GM21381 (cell line): ENCODE measurements at regions not wholly inside any gene's neighbourhood (a gene's known extent, or its start where the extent isn't known, plus 50 kb on each side); places are given as distances from the start of the nearest gene placed in this dataset.

ENCODE experiments used
- ATAC-seq: cut with Tn5 transposase; IDR thresholded peaks from one replicate; pipeline ENCODE4 v1.9.1; 2021; ENCODE audit warnings: mild to moderate bottlenecking, moderate library complexity; ENCODE audit not compliant: unreplicated experiment

DNA sequence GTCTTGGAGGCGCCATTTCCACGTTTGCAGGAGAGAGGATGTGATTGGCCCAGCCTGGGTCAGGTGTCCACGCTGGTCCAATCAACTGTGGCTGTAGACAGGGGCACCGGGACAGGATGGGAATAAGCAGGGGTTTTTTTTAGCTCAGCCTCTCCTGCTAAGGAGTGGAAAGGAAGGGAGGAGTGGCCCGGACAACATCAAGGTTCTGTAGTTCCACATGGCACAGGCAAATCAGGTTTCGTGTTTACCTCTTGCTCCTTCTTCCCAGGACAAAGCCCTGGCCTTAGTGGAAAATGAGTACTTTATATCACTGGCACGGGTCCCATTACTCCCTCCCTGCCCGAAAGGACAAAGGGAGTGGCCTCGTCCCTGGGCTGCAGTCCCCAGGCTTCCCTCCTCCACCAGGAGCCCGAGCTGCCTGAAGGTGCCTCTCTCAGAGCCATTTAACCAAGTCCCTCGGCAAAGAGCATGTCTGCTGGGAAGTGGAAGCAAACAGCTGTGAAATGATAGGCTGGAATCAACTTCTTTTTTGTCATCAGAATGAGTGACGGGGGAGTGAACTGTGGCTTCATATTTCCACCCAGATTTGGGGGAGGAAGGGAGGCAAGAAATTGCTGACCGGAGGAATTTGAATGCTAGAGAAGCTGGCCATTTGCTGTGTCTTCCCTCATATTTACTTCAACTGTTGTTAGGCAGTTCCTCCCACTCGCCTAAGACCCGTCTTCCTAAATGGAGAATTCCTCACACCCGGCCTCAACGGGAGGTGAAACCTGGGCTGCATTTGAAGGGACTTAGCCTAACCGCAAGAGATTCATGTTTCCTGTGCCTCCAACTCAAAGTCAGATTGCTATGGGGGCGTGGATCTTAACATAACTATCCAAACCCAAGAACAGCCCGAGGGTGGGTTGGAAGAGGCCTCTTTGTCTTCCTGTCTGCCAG is 84.9 kb upstream of the SLC44A3 start:
- ATAC-seq, result no peak

DNA sequence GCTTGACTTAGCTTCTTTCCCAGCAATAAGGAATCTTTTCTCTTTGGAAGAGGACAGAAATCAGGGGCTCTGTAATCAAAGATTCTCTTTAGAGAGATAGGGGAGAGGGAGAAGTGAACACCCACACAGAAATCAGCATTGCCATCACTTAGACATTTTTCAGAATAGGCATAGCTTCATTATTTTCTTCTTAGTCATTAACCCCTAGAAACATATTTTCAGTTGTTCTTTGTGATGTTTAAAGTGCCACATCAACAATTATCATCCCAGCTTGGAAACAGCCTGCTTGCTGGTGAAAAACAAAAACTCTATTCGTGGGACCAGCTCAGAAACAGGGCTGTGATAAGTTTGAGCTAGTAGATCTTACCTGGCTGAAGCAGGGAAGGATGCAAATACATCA is 88.3 kb upstream of the SLC44A3 start:
- ATAC-seq, result no peak

DNA sequence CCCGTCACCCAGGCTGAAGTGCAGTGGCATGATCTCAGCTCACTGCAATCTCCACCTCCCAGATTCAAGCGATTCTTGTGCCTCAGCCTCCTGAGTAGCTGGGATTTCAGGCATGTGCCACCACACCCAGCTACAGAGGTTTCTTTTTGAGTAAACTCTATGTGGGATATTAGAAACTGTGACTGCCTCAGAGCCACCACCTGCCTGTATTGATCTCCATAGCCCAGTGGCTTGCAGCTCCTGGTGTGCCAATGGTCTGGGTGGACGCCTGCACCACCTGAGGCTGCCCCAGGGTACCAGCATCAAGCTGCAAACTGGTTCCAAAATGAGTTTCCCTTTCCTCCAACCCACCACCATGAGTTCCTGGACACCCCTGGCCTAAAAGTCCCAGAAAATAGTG is 89.7 kb upstream of the SLC44A3 start:
- ATAC-seq, result no peak

DNA sequence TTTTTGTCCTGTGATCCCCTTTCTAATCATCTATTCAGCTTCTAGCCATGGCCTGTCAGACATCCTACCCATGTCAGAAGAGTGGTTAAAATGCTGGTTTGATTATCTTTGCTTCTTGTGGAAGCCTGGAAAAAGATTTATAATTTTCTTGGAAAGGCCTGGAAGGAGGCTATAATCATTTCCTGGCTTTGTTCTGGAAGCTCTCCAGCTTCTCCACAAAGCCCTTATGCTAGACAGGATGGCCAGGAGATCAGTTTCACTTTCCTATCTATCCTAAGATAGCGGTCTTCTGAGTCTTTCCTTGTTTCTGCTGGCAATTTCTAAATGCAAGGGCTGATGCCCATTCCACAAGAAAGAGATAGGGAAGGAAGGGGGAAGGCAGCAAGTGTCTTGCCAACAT is 90.9 kb upstream of the SLC44A3 start:
- ATAC-seq, result no peak

DNA sequence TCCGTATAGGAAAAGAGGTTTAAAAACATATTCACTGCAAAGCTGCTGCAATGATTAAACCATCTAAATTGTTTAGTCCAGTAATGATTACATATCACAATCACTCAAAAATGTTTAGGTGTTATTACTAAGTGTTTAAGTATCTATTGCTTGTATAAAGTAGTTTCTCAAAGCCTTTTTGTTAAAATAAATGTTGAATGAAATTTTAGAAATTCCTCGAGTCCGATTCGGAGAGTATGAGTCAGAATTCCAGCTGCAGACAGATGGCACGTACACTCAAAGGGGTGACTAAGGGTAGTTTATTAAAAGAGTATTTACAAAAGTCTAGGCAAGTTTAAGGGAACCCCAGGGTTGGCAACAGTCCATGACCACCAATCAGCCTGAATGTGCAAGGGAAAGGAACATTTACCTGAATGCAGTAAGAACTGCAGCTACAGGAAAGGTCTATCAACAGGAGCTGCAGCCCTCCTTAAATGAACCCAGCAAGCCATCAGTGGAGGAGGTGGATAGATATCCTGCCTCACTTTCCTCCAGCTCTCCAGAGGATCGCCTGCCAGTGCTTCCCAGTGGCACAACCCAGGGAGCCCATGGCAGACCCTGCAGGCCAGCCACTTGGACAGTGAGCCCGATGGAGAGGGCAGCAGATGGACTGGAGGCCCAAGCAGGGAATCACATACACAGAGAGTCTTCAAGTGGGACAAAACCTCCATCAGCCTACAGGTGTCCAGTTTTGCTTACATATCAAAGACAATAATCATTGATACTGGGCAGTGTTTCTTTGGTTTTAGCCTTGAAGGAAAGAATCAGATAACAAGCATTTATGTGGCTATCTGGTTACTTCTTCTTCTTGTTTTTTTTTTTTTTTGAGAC is 92.1 kb upstream of the SLC44A3 start:
- ATAC-seq, result no peak

DNA sequence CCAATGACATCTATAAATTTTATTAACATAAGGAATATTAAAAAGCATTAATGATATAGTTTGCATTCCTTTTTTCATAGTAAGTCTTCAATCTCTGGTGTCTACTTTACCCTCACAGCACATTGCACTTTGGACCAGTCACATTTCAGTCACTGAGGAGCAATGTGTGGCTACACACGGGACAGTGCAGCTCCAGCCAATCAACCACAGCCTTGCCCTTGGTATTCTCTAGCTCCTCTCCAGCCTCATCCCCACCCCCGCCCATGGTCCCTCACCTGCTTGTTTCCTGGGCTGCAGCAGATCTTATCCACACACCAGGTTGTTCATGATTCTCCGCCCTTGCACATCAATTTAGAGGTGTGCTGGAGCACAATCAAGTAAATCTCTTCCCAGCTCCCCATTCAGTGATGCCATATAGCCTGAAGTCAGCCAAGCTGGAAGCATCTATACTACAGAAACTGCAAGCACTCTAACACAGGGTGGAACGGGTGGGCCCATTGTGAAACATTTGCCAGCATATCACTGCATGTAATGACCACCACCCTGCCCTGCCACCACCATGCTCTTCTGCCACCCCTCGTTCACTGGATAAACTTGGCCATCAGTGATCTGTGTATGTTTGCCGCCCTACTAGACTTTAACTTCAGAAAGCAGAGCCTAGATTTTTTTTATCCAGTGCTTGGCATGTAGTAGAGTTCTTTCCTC is 93.0 kb upstream of the SLC44A3 start:
- ATAC-seq, result no peak

DNA sequence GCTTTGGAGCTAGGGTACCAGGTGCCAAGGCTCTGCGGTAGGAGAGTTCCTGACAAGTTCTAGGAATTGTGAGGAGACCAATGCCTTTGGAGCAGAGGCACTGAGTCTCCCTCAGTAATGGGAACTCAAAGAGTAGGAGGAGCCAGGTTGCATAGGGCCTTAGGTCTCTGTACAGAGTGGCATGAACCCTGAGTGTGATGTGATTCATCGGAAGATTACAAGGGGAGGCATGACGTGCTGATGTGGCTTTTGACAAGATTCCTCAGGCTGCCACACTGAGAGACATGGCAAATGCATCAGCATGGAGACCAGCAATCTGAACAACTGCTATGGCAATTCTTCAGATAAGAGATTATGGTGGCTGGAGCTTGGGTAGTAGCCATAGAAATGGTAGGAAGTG is 94.6 kb upstream of the SLC44A3 start:
- no peak for ATAC-seq

DNA sequence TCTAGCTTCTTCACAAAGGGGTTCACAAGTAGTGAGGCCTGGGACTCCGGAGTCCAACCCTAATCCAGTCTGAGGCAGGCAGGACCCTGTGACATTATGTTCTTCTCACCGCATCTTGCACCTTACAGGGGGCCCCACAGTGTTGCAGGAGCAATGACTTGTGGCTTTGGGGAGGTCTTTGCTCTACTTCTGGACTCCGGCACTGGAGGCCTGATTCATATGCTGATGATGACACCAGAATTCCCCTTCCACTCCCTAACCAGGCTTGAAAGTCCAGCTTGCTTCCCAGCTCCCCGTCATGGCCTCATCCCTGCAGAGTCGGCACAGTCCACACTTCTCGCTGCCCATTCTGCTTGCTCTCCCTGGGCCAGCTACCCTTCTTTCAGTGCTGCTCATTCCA is 96.3 kb upstream of the SLC44A3 start:
- ATAC-seq, result no peak

DNA sequence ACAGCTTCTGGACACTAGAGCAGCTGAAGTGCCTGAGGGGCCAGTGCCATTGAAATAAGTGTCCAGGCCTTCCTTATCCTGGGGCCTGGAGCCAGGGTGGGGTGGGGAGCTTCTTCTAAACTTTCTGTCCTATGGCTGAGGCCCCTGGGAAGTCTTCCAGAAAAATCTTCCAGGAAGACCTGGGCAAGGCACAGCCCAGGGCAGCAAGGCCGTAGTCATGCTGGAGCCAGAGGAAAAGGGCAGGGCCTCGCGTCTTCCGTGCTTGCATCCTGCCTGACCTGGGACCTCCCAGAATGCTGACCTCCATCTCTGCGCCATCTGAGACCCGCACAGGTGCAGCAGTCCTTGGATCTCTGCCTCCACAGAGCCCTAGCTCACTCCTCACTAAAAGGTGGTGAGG is 96.7 kb upstream of the SLC44A3 start:
- ATAC-seq, result no peak

DNA sequence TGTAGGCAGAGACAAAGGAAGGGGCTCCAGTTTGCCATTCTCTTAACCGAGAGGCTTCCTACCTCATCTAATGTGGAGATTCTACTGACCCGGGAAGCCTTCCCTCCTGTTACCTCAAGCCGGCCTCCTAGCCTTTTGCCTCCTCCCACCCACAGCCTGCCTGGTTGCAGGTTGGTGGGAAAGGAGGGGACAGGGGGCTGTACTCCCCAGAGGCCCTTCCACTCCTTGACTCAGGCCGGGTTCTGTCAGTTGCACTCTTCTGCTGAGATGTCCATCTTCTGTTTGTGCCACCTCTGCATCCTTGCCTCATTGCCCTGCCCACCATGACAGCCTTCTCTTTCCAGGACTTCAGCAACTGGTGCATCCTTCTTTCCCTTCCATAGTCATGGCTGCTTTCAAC is 98.0 kb upstream of the SLC44A3 start:
- no peak for ATAC-seq

DNA sequence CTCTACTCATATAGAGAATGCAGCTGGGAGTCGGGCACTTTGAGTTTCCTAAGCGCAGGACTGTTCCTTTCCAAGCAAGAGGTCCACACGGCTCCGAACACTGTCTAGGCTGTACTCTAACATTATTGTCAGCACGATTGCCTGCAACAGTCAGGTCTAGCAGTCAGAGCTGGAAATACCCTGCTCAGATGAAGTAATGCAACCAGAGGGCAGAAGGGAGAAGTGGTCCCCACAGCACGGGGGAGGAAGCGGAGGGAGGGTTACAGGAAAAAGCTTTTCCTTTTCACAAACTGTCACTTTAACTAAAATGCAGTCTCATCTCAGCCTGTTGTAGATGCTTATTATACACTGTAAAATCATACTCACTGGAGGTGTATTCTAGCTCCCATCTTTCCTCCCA is 98.9 kb upstream of the SLC44A3 start:
- ATAC-seq, result no peak

DNA sequence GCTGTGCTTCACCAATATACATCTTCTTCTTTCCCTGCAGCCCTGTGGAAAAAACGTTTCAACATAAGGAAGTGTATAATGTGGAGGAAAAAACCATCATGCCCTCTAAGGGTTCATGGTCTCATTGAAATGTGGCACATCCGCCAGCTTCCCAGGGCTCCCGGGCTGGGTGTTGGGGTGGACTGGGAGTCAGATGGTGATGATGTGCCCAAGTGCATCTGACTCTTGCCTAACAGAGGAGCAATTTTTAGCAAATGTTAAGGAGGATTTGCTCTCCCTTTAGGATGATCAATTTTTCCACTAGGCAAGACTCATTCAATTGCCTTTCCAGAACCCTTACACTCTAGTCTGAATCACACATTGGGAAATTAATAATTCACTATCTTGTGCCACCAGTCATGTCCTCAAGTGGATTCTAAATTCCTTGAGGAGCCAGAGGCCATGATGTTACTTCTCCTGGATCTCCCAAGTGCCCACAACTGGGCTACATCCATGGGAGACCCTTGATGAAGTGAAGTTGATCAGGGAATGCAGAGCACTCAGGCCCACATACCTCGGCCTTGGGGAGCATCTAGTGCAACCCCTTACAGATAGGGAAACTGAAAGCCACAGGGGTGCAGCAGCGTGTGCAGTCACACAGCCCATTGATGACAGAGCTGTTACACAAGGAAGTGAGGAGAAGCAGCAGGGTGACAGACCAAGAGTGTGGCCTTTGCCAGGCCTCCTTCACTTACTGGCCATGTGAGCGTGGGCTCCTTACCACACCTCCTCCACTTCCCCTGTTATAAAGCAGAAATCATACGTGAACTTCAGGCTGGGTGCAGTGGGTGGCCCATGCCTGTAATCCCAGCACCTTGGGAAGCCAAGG is 100.0 kb upstream of the SLC44A3 start:
- peak; percentile 99 for ATAC-seq

DNA sequence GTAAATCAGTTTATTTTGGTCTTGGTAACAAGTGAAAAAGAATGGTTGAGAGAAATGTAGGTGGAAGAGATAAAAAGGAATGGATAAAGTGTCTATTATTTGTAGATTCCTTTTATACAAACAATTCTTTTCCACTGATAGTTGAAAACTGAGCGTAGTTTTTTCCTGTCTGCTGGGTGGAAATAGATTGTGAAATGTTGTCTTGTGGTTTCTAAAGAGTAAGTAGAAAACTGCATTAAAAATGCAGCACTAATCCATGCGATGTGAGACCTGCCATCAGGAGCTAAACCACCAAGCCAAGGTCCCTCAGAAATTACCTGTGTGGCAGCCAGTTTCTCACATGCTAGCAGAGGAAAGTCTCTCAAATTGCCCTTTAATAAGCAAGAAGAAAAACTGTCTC is 103.2 kb upstream of the SLC44A3 start:
- no peak for ATAC-seq

DNA sequence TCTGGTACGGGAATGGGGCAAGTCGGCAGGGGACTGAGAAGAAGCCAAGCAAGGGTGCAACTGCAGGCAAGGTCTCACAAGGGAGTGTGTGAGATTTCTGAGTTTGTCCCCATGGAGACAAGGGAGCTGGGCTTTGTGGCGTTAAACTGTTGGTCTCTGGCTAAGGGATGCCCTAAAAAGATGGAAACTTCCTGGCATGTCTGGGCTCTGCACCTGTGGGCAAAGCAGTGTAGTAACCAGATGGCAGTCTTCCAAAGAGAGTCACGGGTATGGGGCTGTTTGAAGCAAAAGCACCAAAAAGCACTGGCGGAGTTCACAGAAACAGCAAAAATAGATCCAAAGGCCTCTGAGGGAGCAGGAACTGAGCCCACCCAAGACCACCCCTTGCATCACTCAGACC is 104.8 kb upstream of the SLC44A3 start:
- no peak for ATAC-seq

DNA sequence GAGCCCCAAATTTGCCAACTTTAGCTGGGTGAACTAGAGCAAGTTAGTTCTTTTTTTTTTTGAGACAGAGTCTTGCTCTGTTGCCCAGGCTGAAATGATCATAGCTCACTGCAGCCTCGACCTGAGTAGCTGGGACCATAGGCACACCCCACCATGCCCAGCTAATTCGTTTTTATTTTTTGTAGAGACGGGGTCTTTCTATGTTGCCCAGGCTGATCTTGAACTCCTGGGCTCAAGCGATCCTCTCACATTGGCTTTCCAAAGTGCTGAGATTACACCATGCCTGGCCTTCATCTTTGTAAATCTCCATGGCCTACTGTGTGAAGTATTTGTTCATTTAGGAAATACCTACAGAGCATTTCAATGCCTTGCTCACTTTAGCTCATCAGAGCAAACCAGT is 105.6 kb upstream of the SLC44A3 start:
- ATAC-seq, result no peak

DNA sequence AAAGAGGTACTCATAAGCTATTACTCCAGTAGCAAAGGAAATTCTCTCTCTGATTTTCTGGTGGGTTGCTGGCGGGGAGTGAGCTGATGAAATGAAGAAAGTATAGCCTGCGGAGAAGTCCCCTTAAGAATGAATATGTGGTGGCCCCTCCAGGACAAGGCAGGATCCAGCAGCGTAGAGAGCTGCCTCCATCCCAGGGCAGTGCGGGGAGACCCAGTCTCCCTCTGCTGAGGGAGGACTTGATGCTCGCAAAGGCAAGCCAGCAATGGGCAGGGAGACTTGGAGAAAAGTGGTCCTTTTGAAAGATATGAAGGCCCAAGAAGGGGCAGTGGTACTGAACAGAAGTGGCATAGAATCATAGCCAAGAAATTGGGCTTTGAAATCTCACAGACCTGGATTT is 106.0 kb upstream of the SLC44A3 start:
- no peak for ATAC-seq

DNA sequence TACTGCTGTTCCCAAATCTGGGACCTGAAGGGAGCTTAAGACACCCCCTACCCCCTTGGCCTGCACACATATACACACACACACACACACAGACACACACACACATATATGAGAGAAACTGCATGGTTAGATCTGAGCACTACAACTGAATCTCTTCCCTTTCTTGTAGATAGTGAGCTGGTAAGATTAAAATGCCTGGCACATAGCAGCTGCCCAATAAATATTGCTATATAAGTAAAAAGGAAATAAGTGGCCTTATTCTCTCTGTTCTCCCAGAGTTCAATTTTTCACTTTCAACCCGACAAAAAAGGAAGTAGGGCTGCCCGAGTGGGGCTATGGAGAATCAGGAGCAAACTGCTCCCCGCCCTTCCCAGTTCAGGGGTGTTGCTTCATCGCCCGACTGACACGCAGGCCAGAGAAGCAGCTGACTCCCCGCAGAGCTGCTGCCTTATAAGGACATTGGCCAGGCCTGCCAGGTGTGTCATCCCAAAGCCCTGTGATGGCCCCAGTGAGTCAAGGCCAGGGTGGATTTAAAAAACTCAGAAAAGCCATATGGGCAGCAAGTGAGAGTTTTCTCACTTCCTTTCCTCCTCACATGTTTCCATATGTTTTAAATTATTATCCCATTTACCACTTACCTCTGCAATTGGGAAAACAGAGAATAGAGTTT is 106.5 kb upstream of the SLC44A3 start:
- peak; percentile 86 for ATAC-seq

DNA sequence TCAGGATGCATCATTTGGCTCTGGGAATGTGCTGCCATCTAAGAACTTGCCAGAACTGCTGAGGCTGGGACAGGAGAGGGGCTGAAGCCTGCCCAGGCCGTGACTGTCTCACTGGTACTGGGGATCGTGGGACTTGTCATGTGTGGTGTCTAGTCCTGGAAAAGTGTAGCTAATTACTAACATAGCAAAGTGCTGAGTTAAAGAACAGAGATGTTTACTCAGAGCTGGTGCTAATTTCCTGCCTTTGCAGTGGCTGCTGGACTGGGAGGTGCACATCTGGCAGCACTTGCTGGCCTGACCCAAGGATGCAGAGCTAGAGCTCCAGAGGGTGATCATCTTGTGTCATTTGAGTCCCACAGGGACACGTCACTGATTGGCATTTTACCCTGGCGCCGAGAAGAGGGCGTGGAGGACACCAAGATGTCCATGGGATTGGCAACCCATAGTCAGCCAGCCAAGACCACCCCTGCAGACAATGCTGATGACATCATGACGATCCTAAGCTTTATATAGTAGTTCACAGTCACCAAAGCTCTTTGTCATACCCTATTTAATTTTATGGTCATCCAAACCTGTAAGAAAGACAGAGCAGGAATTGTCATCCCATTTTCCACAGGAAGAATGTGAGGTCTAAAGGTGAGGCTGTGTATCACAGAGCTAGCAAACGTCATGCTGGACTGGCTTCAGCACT is 110.1 kb upstream of the SLC44A3 start:
- ATAC-seq, result no peak

DNA sequence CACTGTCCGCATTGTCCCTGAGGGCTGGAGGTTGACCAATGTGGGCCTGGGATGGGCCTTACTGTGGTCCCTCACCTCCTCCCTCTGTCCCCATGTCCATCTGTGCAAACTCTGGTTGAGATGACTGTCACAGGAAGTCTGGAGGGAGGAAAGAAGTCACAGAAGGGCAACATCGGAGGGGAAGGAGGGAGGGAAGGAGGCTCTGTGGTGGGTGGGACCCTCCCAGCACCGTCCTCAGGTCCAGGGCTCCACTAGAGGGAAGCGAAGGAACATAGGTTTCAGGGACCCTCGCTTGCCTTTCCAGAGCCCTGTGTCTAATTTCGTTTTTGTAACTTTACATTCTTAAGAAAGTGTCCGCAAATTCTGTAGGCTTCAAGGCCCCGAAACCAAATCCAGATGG is 111.3 kb upstream of the SLC44A3 start:
- ATAC-seq, result no peak
